SK-N-SH (cell line): ENCODE measurements at regions not wholly inside any gene's neighbourhood (a gene's known extent, or its start where the extent isn't known, plus 50 kb on each side); places are given as distances from the start of the nearest gene placed in this dataset.

Experiments used
- CTCF ChIP-seq: fragments of 200-600 bp; sonication (generic); IDR thresholded peaks from 2 replicates; pipeline ENCODE4 v1.6.1; 2017; ENCODE audit warnings: antibody characterized with exemption, mild to moderate bottlenecking, moderate library complexity
- EP300 ChIP-seq, 2 experiments: IDR thresholded peaks; 2 replicates each; pipeline versions ENCODE4 v1.4.0 to v1.6.1; 2012; ENCODE audit warnings: borderline replicate concordance in 1 of 2, low read depth in 1 of 2, low read length in 1 of 2
- EZH2phosphoT487 ChIP-seq: fragments of 200-600 bp; sonication (generic); IDR thresholded peaks from 2 replicates; pipeline ENCODE4 v1.6.1; 2017; ENCODE audit warnings: low read depth, mixed run types, mild to moderate bottlenecking, antibody characterized with exemption, moderate library complexity, borderline replicate concordance
- GABPA ChIP-seq: IDR thresholded peaks from 2 replicates; pipeline ENCODE4 v1.4.0; 2012; ENCODE audit warnings: low read depth, mild to moderate bottlenecking
- MAX ChIP-seq: IDR thresholded peaks from 2 replicates; pipeline ENCODE4 v1.4.0; 2012; ENCODE audit warnings: low read depth
- RAD21 ChIP-seq: IDR thresholded peaks from 2 replicates; pipeline ENCODE4 v1.6.1; 2012; ENCODE audit warnings: mild to moderate bottlenecking, low read length
- RCOR1 ChIP-seq: fragments of 150-350 bp; IDR thresholded peaks from 2 replicates; pipeline ENCODE4 v1.6.1; 2017; ENCODE audit warnings: antibody characterized with exemption, low read length
- REST ChIP-seq: IDR thresholded peaks from 2 replicates; pipeline ENCODE4 v1.6.1; 2012; ENCODE audit warnings: mild to moderate bottlenecking, low read depth, low read length, moderate library complexity
- TCF12 ChIP-seq: IDR thresholded peaks from 2 replicates; pipeline ENCODE4 v1.4.0; 2012

- no peak for TF ChIP-seq EP300 (IDR thresholded peaks at IDR 0.05; ENCODE audit: borderline replicate concordance in 1 of 2, low read depth in 1 of 2, low read length in 1 of 2)
- no peak for TF ChIP-seq CTCF
- TF ChIP-seq RAD21 = no peak
- no peak for TF ChIP-seq TCF12
- no peak for TF ChIP-seq EZH2phosphoT487
- no peak for TF ChIP-seq GABPA
- TF ChIP-seq RCOR1 = no peak
- no peak for TF ChIP-seq MAX
- TF ChIP-seq REST = no peak
Measured at GRCh38 chr6:71048320-71049164, 91.7 kb upstream of the B3GAT2 start.
